ENCODE measurements at regions not wholly inside any gene's neighbourhood (a gene's known extent, or its start where the extent isn't known, plus 50 kb on each side); places are given as distances from the start of the nearest gene placed in this dataset.

GRCh38 chr20:25987073-25987927, 290.6 kb upstream of the ZNF337 start (continued):
- TF ChIP-seq CREB3L1 (IDR thresholded peaks at IDR 0.05; ENCODE audit: borderline replicate concordance, low read depth), result no peak
- TF ChIP-seq L3MBTL2 (IDR thresholded peaks at IDR 0.05), result peak; percentile 37; the same call in 1 of the 2 replicates
- no peak for TF ChIP-seq EP300 (IDR thresholded peaks at IDR 0.05; ENCODE audit: low read length)

DNA sequence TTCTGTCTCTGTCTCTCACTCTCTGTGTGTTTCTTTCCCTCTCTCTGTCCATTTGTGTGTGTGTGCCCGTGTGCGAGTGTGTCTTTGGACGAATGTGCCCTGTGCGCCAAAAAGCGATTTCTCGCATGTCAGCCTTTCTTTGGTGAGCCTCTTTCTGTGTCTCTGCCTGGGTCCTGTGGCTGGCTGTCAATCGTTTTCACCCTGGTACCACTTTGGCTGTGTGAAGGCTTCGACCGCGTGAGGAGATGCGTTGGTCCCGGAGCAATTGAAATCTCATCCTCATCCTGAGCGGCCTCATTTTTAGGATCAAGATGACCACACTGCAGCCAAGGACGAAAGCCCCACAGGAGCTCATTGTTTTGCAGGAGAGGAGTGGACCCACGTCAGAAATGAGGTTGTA, 288.9 kb upstream of the ZNF337 start:
- H3K9me1 ChIP-seq (ENCODE audit: control insufficient read depth, insufficient read depth, low read length), result no peaks in the 10 kb centered on the region
- no peak overlapping the region for H3K4me3 ChIP-seq
- no peaks in the 10 kb centered on the region for H3K9me3 ChIP-seq (replicated peaks; ENCODE audit: control insufficient read depth, insufficient read depth, low read depth, low read length)
- in situ Hi-C loops (cut with MboI), result no loop called here
- H3K4me2 ChIP-seq (ENCODE audit: insufficient read depth, low read length), result no peak overlapping the region
- H3K27ac ChIP-seq (ENCODE audit: extremely low read depth, low read depth, low read length), result no peak overlapping the region
- 14% methylated on average over 7 of the region's 15 CpGs for WGBS (ENCODE audit: insufficient coverage, low coverage, missing lambda C conversion rate)
- FAIRE-seq (no peak), DNase-seq (ENCODE audit: extremely low read depth in 1 of 4, low spot score in 3 of 4) (no peak), ATAC-seq (no peak)
- H3K9ac ChIP-seq (ENCODE audit: insufficient read depth in 1 of 2, low read depth in 2 of 2, low read length in 2 of 2), result no peak overlapping the region
- POLR2A ChIA-PET, result no interaction called here
- CTCF ChIA-PET (ENCODE audit: low intra/inter-chr PET ratio), result no interaction called here
- H3K79me2 ChIP-seq (ENCODE audit: control insufficient read depth, insufficient read depth, low read length), result no peaks in the 10 kb centered on the region
- BruUV-seq (replicated peaks), result no TSS peak
- peaks cover 0 to 13% of the 10 kb centered on the region in 2 experiments; a peak in 2 of 5 replicates for H3K4me1 ChIP-seq (replicated peaks in 1 of 2; ENCODE audit: control insufficient read depth in 2 of 2, insufficient read depth in 2 of 2, low read length in 2 of 2)
- H3K36me3 ChIP-seq (ENCODE audit: control insufficient read depth, insufficient read depth, low read length), result no peaks in the 10 kb centered on the region
- intact Hi-C loops (cut with micrococcal nuclease), result no loop called here
- no peaks in the 10 kb centered on the region for H4K20me1 ChIP-seq (replicated peaks; ENCODE audit: control insufficient read depth, insufficient read depth, low read length)
- no peak overlapping the region for H2AFZ ChIP-seq (ENCODE audit: low read depth, low read length)
- peaks cover 3 to 16% of the 10 kb centered on the region in 2 experiments; a peak in 3 of 5 replicates for H3K27me3 ChIP-seq (ENCODE audit: control insufficient read depth in 2 of 2, insufficient read depth in 2 of 2, low read length in 2 of 2)
- TF ChIP-seq ZC3H11A (IDR thresholded peaks at IDR 0.05; ENCODE audit: low read depth, low read length) (no peak), IRF1 (CRISPR knock-in tag; IDR thresholded peaks at IDR 0.05; ENCODE audit: borderline replicate concordance) (no peak), MTA1 (IDR thresholded peaks at IDR 0.05; ENCODE audit: borderline replicate concordance) (no peak), HMGN3 (IDR thresholded peaks at IDR 0.05; ENCODE audit: borderline replicate concordance, extremely low read depth, insufficient read length, low read depth, low read length) (no peak), SRSF3 (IDR thresholded peaks at IDR 0.05; ENCODE audit: insufficient read depth, low read length) (no peak), CBX2 (IDR thresholded peaks at IDR 0.05; ENCODE audit: insufficient read depth, low read length, poor library complexity, severe bottlenecking) (no peak), NCOA4 (IDR thresholded peaks at IDR 0.05; ENCODE audit: partially characterized antibody) (no peak)
